Spleen (tissue), 7 donors: ENCODE measurements at regions not wholly inside any gene's neighbourhood (a gene's known extent, or its start where the extent isn't known, plus 50 kb on each side); places are given as distances from the start of the nearest gene placed in this dataset.

Experiments
- POLR2A ChIP-seq, 3 donors: fragments of 450-650 bp; IDR thresholded peaks; one replicate each; pipeline ENCODE4 v1.5.1; 2017; ENCODE audit warnings: antibody characterized with exemption in 3 of 3, mild to moderate bottlenecking in 1 of 3
- POLR2AphosphoS5 ChIP-seq, 3 donors: sonication (generic); formaldehyde crosslinking; IDR thresholded peaks; one replicate each; pipeline ENCODE4 v1.5.1; 2017; ENCODE audit warnings: antibody characterized with exemption in 3 of 3
- TF ChIP-seq, protein P1 (sequence below), 11 experiments: fragments of 200-600 bp in 7 of 11; fragments of 450-650 bp in 4 of 11; sonication (generic) in 4 of 11; IDR thresholded peaks in 8 of 11; conservative IDR thresholded peaks in 3 of 11; 1 replicate in 7 of 11; 2 replicates in 4 of 11; pipeline versions ENCODE4 v1.4.0 to v1.8.0; 2016 to 2021; ENCODE audit warnings: antibody characterized with exemption in 11 of 11, inconsistent platforms in 4 of 11, mild to moderate bottlenecking in 1 of 11
- donor health status: DM: no; HTN: no; CAD: no; lungs with moderate emphysema.
- donor health status: DM: no; HTN: no; CAD: no.
- donor health status: DM: no; HTN: no; CAD: no.

DNA sequence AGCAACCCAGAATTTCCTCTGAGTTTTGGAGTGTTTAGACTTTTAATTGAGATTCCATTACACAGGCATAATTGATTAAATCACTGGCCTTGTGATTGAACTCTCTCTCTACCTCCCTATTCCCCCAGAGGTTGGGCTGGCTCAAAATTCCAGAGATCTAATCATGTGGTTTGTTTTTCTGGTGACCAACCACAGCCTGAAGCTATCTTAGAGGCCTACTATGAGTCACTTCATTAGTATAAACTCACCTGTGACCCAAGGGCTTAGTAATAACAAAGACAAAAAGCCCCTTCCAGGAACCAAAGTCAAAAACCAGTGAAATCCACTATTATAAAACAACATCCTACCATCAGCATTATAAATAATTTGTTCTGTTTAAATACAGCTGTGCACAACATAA is 992.5 kb upstream of the CITED2 start:
- TF ChIP-seq POLR2A (IDR thresholded peaks at IDR 0.05), result no peak
- TF ChIP-seq, protein P1, sequence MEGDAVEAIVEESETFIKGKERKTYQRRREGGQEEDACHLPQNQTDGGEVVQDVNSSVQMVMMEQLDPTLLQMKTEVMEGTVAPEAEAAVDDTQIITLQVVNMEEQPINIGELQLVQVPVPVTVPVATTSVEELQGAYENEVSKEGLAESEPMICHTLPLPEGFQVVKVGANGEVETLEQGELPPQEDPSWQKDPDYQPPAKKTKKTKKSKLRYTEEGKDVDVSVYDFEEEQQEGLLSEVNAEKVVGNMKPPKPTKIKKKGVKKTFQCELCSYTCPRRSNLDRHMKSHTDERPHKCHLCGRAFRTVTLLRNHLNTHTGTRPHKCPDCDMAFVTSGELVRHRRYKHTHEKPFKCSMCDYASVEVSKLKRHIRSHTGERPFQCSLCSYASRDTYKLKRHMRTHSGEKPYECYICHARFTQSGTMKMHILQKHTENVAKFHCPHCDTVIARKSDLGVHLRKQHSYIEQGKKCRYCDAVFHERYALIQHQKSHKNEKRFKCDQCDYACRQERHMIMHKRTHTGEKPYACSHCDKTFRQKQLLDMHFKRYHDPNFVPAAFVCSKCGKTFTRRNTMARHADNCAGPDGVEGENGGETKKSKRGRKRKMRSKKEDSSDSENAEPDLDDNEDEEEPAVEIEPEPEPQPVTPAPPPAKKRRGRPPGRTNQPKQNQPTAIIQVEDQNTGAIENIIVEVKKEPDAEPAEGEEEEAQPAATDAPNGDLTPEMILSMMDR (IDR thresholded peaks at IDR 0.05 in 8 of 11, conservative IDR thresholded peaks at IDR 0.05 in 3 of 11), result no peak
- TF ChIP-seq POLR2AphosphoS5 (IDR thresholded peaks at IDR 0.05), result no peak
